Thymus (tissue), 11 donors: ENCODE measurements at regions not wholly inside any gene's neighbourhood (a gene's known extent, or its start where the extent isn't known, plus 50 kb on each side); places are given as distances from the start of the nearest gene placed in this dataset.

Experiments
- DNase-seq, 9 donors: peaks; one replicate each; pipeline ENCODE4 v3.0.0-alpha.2; 2013; ENCODE audit warnings: low spot score in 9 of 9, low read depth in 6 of 9, missing footprints in 1 of 9
- H3K27ac ChIP-seq, 2 donors: one replicate each; pipeline ENCODE4 v1.5.1; 2013; ENCODE audit warnings: control low read depth in 1 of 2, low read depth in 1 of 2, low read length in 1 of 2, mild to moderate bottlenecking in 1 of 2, moderate library complexity in 1 of 2
- H3K27me3 ChIP-seq, 2 donors: one replicate each; pipeline ENCODE4 v1.5.1; 2013; ENCODE audit warnings: low read length in 1 of 2; ENCODE audit not compliant: control insufficient read depth in 2 of 2, insufficient read depth in 1 of 2
- H3K36me3 ChIP-seq, 2 donors: one replicate each; pipeline ENCODE4 v1.5.1; 2013; ENCODE audit warnings: low read length in 1 of 2, mild to moderate bottlenecking in 1 of 2, moderate library complexity in 1 of 2; ENCODE audit not compliant: control insufficient read depth in 2 of 2, insufficient read depth in 2 of 2
- H3K4me1 ChIP-seq, 2 donors: one replicate each; pipeline ENCODE4 v1.5.1; 2013; ENCODE audit warnings: low read length in 2 of 2; ENCODE audit not compliant: control insufficient read depth in 2 of 2, insufficient read depth in 2 of 2
- H3K4me3 ChIP-seq, 2 donors: one replicate each; pipeline ENCODE4 v1.5.1; 2013; ENCODE audit warnings: low read length in 2 of 2, control low read depth in 1 of 2, mild to moderate bottlenecking in 1 of 2
- H3K9me3 ChIP-seq, 2 donors: one replicate each; pipeline ENCODE4 v1.5.1; 2013; ENCODE audit warnings: low read length in 1 of 2, mild to moderate bottlenecking in 1 of 2; ENCODE audit not compliant: control insufficient read depth in 2 of 2, insufficient read depth in 1 of 2
- WGBS: extraction: QIAGEN DNeasy Blood & Tissue Kit; methylation state at CpG from one replicate; pipeline ENCODE4 v1.1.7; 2013; 5-methylcytosine and 5-hydroxymethylcytosine counted together
- donor health status: healthy.

DNA sequence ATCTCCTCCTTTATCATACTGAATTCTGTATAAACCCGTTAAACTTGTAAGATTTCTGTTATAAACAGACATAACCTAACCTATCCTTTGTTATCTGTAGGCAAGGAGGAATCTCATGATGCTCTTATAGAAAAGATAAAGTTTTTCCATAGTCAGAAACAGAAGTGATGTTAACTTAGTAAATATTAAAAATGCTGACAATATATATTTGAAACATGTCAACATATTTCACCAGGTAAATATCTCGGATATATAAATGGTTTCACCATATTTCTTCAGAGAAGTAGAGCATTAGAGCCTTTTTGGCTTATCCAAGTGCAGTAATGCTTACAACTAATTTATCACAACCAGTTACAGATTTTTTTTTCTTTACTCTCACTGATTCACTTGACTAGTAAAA, 625.9 kb downstream of the PDHA2 start:
- H3K27ac ChIP-seq, result no peak overlapping the region
- no peak overlapping the region for H3K4me3 ChIP-seq
- H3K27me3 ChIP-seq, result no peaks in the 10 kb centered on the region
- H3K36me3 ChIP-seq, result no peaks in the 10 kb centered on the region
- WGBS, result 94% methylated on average over 2 of the region's 2 CpGs
- no peaks in the 10 kb centered on the region for H3K4me1 ChIP-seq
- DNase-seq, result no peak
- peaks cover 0 to 8% of the 10 kb centered on the region in 2 donors for H3K9me3 ChIP-seq

DNA sequence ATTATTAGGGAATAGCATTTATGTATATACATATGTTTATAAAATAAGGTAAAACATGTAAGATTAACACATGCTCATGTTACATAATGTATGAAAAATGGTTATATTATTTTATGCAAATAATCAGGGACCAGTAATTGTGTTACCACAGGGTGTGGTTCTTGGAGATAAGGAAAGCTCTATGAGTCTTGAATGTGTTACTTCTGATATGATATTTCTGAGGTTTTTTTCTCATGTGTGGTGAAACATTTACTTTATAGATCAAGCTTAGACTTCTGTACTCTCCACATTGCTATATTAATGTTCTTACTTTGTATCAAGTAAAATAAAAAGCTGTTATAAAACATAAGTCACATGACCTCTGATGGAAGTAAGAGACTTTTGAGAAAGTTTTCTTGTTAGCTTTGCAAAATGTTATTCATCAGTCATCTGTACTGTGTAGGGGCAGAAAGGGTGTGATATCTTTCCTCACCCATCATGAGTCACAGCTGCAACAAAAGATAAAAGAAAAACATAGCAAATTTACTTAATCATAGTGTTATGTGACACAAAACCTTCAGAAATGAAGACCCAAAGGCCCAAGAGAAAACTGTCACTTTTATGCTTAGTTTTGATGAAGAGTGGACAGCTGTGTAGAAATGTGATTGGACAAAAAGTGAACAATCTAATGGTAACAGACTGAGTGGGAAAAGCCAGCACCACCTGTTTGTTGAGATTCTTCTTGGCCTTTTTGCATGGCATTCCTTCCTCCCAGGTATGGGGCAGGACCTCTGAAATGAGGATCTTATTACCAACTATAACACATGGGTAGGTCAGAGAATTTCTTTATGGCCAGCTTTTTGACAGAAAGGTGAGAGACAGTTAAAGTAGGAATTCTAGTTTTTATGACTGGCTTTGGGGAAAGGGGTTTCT, 632.3 kb downstream of the PDHA2 start:
- H3K9me3 ChIP-seq, result peaks cover 0 to 8% of the 10 kb centered on the region in 2 donors
- H3K36me3 ChIP-seq, result no peaks in the 10 kb centered on the region
- no peak overlapping the region for H3K4me3 ChIP-seq
- DNase-seq, result no peak
- no peaks in the 10 kb centered on the region for H3K27me3 ChIP-seq
- H3K27ac ChIP-seq, result no peak overlapping the region
- H3K4me1 ChIP-seq, result no peaks in the 10 kb centered on the region

DNA sequence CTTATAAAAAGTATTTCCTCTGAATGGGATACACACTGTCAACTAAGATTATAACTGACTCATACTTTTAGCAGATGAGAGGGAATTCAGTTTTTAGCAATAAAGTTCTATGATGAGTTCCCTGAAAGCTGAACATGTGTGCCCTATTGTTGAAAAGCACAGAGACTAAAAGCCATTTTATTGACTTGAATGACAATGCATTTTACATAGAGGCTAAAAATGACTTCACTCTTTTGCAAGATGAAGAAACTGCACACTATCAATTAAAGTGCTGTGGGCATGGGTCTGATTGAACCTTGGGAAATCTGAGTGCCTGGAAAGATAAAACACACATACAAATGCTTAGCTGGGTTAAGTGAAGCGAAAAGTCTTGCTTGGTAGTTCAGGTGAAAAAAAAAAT, 633.4 kb downstream of the PDHA2 start:
- H3K4me1 ChIP-seq, result no peaks in the 10 kb centered on the region
- peaks cover 0 to 7% of the 10 kb centered on the region in 2 donors for H3K9me3 ChIP-seq
- no peak overlapping the region for H3K27ac ChIP-seq
- H3K27me3 ChIP-seq, result no peaks in the 10 kb centered on the region
- 86% methylated on average over 1 of the region's 1 CpG for WGBS
- no peak overlapping the region for H3K4me3 ChIP-seq
- H3K36me3 ChIP-seq, result no peaks in the 10 kb centered on the region
- DNase-seq, result no peak

DNA sequence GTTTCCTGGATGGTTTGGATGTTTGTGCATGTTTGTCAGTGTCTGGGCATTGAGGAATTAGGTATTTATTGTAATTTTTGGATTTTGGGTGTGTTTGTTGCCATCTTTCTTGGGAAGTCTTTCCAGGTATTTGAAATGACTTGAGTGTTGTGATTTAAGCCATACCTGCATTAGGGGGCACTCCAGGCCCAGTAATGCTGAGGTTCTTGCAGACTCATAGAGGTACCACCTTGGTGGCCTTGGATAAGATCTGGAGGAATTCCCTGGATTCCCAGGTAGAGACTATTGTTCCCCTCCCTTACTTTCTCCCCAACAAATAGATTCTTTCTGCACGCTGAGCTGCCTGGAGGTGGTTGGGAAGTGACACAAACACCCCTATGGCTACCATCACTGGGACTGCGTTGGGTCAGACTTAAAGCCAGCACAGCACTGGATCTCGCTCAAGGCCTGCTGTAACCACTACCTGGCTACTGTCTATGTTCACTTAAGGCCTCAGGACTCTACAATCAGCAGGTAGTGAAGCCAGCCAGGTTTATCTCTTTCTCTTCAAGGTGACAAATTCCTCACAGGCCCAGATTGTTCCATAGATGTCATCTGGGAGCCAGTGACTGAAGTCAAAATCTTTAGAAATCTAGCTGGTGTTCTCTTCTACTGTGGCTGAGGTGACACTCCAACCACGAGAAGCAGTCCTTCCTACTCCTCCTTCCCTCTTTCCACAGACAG, 643.6 kb downstream of the PDHA2 start:
- H3K4me3 ChIP-seq, result no peak overlapping the region
- H3K4me1 ChIP-seq, result no peaks in the 10 kb centered on the region
- WGBS, result 75% methylated on average over 4 of the region's 4 CpGs
- peaks cover 0 to 10% of the 10 kb centered on the region in 2 donors for H3K9me3 ChIP-seq
- no peaks in the 10 kb centered on the region for H3K27me3 ChIP-seq
- no peaks in the 10 kb centered on the region for H3K36me3 ChIP-seq
- DNase-seq, result no peak
- no peak overlapping the region for H3K27ac ChIP-seq

DNA sequence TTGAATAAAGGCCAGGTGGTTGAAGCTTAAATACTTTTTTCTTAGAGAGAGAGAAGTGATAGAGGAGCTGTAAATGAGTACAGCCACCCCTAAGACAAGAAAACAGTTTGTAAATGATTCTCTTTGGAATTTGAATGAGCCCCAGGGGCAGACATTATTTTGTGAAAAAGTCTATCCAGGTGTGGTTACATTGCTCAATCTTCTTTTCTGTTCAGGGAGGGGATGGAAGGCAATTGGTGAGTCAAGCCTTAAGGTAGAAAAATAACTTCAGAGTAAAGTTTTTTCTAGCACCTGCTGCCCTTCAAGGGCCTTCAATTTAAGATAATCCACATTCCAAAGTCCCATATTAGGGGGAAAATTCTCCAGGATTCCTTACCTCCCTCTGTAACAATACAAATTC, 646.7 kb downstream of the PDHA2 start:
- peaks cover 0 to 10% of the 10 kb centered on the region in 2 donors for H3K9me3 ChIP-seq
- no peak overlapping the region for H3K4me3 ChIP-seq
- no peaks in the 10 kb centered on the region for H3K36me3 ChIP-seq
- H3K27ac ChIP-seq, result no peak overlapping the region
- no peak for DNase-seq
- H3K4me1 ChIP-seq, result no peaks in the 10 kb centered on the region
- no peaks in the 10 kb centered on the region for H3K27me3 ChIP-seq

DNA sequence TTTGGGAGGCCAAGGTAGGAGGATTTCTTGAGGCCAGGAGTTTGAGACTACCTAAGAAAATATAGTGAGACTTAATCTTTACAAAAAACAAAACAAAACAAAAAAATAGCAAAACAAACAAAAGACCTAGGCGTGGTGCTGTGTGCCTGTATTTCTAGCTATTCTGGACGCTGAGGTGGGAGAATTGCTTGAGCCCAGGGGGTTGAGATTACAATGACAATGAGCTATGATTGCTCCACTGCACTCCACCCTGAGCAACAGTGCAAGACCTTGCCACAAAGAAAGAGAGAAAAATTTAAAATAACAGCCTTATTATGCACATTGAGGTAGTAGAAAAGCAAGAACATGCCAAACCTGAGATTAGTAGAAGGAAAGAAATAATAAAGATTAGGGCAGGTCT, 657.7 kb downstream of the PDHA2 start:
- WGBS, result 78% methylated on average over 2 of the region's 2 CpGs
- Histone ChIP-seq H3K9me3 (peaks cover 0 to 7% of the 10 kb centered on the region in 2 donors), H3K27me3 (no peaks in the 10 kb centered on the region), H3K4me3 (no peak overlapping the region), H3K36me3 (no peaks in the 10 kb centered on the region), H3K4me1 (no peaks in the 10 kb centered on the region), H3K27ac (no peak overlapping the region)
- no peak for DNase-seq

DNA sequence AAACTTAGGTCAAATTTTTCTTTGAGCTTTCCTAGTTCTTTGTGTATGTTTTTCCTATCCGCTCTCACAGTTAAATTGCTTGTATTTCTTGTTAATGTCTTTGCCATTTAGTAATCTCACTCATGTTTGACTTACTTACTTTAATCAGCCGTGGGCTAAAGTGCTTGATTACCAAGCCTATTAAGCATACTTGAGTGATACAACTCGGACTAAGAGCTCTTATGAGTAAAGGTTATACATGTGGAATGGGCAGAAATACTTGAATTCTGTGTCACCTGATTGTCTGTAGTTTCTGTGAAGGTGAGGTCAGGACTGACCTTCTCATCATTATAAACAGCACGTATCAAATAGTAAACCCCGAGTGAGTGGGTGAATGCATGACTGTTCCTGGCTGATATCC, 664.5 kb downstream of the PDHA2 start:
- Histone ChIP-seq H3K4me1 (no peaks in the 10 kb centered on the region), H3K27ac (no peak overlapping the region), H3K9me3 (peaks cover 0 to 2% of the 10 kb centered on the region in 2 donors), H3K27me3 (no peaks in the 10 kb centered on the region), H3K36me3 (no peaks in the 10 kb centered on the region), H3K4me3 (no peak overlapping the region)
- WGBS, result 91% methylated on average over 5 of the region's 5 CpGs
- DNase-seq, result no peak

DNA sequence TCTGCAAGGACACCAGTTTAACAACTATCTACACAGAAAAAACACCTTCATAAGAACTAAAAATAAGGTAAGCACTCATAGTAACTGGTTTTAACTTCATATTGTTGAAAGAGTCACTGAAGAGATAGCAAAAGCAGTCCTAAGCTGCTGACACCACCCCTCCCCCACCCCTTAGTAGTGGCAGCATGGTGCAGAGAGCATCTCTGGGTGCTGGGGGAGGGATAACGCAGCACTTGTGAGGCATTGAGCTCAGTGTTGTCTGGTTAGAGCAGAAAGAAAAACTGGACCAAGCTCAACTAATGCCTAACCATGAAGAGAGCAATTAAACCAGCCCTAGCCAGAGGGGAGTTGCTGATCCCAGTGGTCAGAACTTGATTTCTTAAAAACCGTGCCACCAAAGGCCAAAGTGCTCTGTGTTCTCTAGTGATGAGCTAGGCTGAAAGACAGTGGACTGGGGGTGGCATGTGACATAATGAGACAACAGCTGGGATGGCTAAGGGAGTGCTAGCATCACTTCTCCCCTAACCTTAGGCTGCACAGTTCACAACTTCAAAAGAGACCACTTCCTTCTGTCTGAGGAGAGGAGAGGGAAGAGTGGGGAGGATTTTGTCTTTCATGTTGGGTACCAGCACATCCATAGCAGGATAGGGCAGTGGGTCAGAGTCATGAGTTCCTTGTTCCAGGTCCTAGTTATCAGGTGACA, 669.3 kb downstream of the PDHA2 start:
- H3K27me3 ChIP-seq, result no peaks in the 10 kb centered on the region
- no peaks in the 10 kb centered on the region for H3K36me3 ChIP-seq
- H3K27ac ChIP-seq, result no peak overlapping the region
- no peak overlapping the region for H3K4me3 ChIP-seq
- DNase-seq, result no peak
- H3K4me1 ChIP-seq, result no peaks in the 10 kb centered on the region
- 91% methylated on average over 2 of the region's 2 CpGs for WGBS
- H3K9me3 ChIP-seq, result peaks cover 0 to 2% of the 10 kb centered on the region in 2 donors

DNA sequence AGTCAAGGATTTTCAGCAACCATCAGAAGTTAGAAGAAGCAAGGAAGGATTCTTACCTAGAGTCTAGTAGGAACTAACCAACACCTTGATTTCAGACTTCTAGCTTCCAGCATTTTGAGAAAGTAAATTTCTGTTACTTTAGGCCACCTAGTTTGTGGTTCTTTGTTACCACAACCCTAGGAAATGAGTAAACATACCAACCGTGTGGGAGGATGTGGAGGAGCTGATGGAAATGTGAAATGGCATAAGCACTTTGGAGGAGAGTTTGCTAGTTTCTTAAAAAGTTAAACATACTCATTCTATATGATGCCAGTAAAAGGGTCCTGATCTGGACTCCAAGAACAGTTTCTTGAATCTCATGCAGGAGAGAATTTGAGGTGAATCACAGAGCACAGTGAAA, 679.4 kb downstream of the PDHA2 start:
- H3K4me3 ChIP-seq, result no peak overlapping the region
- peak in 1 of 9 donors; percentile 19 for DNase-seq
- peaks cover 0 to 11% of the 10 kb centered on the region in 2 donors for H3K9me3 ChIP-seq
- no peaks in the 10 kb centered on the region for H3K4me1 ChIP-seq
- H3K27ac ChIP-seq, result no peak overlapping the region
- 6% methylated on average over 1 of the region's 1 CpG for WGBS
- H3K36me3 ChIP-seq, result no peaks in the 10 kb centered on the region
- H3K27me3 ChIP-seq, result no peaks in the 10 kb centered on the region
